ENCODE measurements at regions not wholly inside any gene's neighbourhood (a gene's known extent, or its start where the extent isn't known, plus 50 kb on each side); places are given as distances from the start of the nearest gene placed in this dataset.
"Not testable (repeated sequence)": the region's sequence is repeated elsewhere in the genome, so short reads cannot be mapped to it uniquely, and the experiment has no call there.

- 75 to 85% methylated on average over 2 of the region's 2 CpGs for WGBS, 2 donors
- Histone ChIP-seq H3K9me3 (no peaks in the 10 kb centered on the region), H3K27me3 (no peaks in the 10 kb centered on the region), H3K4me1 (no peaks in the 10 kb centered on the region), H3K27ac (no peak overlapping the region), H3K36me3 (no peaks in the 10 kb centered on the region), H3K4me3 (no peak overlapping the region)
- DNase-seq (no peak), ATAC-seq (ENCODE audit: low FRiP score in 2 of 2) (no peak)
- no peak for TF ChIP-seq CTCF (IDR thresholded peaks at IDR 0.05)
These were observed 375.5 kb upstream of the MAGEB18 start for GRCh38 chrX:25762656-25763055.

- ATAC-seq (ENCODE audit: low FRiP score in 2 of 2): not testable (repeated sequence)
- WGBS, 2 donors: 90 to 95% methylated on average over 9 to 10 of the region's 10 CpGs
These were observed 366.3 kb upstream of the MAGEB18 start for GRCh38 chrX:25771853-25772252.

GRCh38 chrX:25797796-25798195, 340.3 kb upstream of the MAGEB18 start:
- H3K4me3 ChIP-seq; H3K27me3 ChIP-seq; H3K36me3 ChIP-seq; H3K9me3 ChIP-seq; H3K4me1 ChIP-seq; ATAC-seq (ENCODE audit: low FRiP score in 2 of 2); DNase-seq; H3K27ac ChIP-seq: not testable (repeated sequence)
- WGBS, 2 donors: 33 to 81% methylated on average over 1 to 7 of the region's 7 CpGs

More at GRCh38 chrX:25771853-25772252, 366.3 kb upstream of the MAGEB18 start:
- H3K4me3 ChIP-seq, H3K27ac ChIP-seq, H3K4me1 ChIP-seq, H3K9me3 ChIP-seq, H3K36me3 ChIP-seq, H3K27me3 ChIP-seq, DNase-seq: not testable (repeated sequence)

GRCh38 chrX:25805744-25806143, 332.4 kb upstream of the MAGEB18 start:
- H3K36me3 ChIP-seq: no peaks in the 10 kb centered on the region
- ATAC-seq (ENCODE audit: low FRiP score in 2 of 2) (no peak), DNase-seq (peak in 1 of 2 donors; percentile 42)
- H3K27me3 ChIP-seq: no peaks in the 10 kb centered on the region
- H3K4me1 ChIP-seq: no peaks in the 10 kb centered on the region
- no peak overlapping the region for H3K4me3 ChIP-seq
- TF ChIP-seq POLR2AphosphoS5 (IDR thresholded peaks at IDR 0.05) (no peak), POLR2A (IDR thresholded peaks at IDR 0.05) (no peak), EP300 (IDR thresholded peaks at IDR 0.05) (no peak), CTCF (IDR thresholded peaks at IDR 0.05) (no peak)
- H3K9me3 ChIP-seq: no peaks in the 10 kb centered on the region
- WGBS, 2 donors: 83 to 94% methylated on average over 13 to 22 of the region's 22 CpGs
- no peak overlapping the region for H3K27ac ChIP-seq

GRCh38 chrX:25807022-25807421, 331.1 kb upstream of the MAGEB18 start:
- Histone ChIP-seq H3K4me1 (no peaks in the 10 kb centered on the region), H3K4me3 (no peak overlapping the region), H3K9me3 (no peaks in the 10 kb centered on the region), H3K36me3 (no peaks in the 10 kb centered on the region), H3K27me3 (no peaks in the 10 kb centered on the region), H3K27ac (no peak overlapping the region)
- WGBS, 2 donors: 77% methylated on average over 2 of the region's 2 CpGs; no CpG with 5 or more reads in 1 of the 2 donors
- peak in 1 of 2 donors; percentile 59 for ATAC-seq (ENCODE audit: low FRiP score in 2 of 2)
- no peak for TF ChIP-seq POLR2AphosphoS5 (IDR thresholded peaks at IDR 0.05)
- no peak for TF ChIP-seq POLR2A (IDR thresholded peaks at IDR 0.05)
- no peak for TF ChIP-seq EP300 (IDR thresholded peaks at IDR 0.05)
- TF ChIP-seq CTCF (IDR thresholded peaks at IDR 0.05): no peak
- no peak for DNase-seq

- Histone ChIP-seq H3K27me3 (no peaks in the 10 kb centered on the region), H3K4me3 (no peak overlapping the region), H3K36me3 (no peaks in the 10 kb centered on the region), H3K9me3 (no peaks in the 10 kb centered on the region), H3K27ac (no peak overlapping the region), H3K4me1 (no peaks in the 10 kb centered on the region)
- WGBS, 2 donors: 50 to 69% methylated on average over 1 of the region's 1 CpG
- TF ChIP-seq EP300 (IDR thresholded peaks at IDR 0.05): no peak
- no peak for TF ChIP-seq POLR2AphosphoS5 (IDR thresholded peaks at IDR 0.05)
- no peak for TF ChIP-seq POLR2A (IDR thresholded peaks at IDR 0.05)
- no peak for TF ChIP-seq CTCF (IDR thresholded peaks at IDR 0.05)
- ATAC-seq (ENCODE audit: low FRiP score in 2 of 2): no peak
- DNase-seq: no peak
These were observed 327.9 kb upstream of the MAGEB18 start for GRCh38 chrX:25810202-25810601.

Measured in upper lobe of left lung (tissue), 6 donors.